HG03342 (cell line): ENCODE measurements at regions not wholly inside any gene's neighbourhood (a gene's known extent, or its start where the extent isn't known, plus 50 kb on each side); places are given as distances from the start of the nearest gene placed in this dataset.
"Not testable (repeated sequence)": the region's sequence is repeated elsewhere in the genome, so short reads cannot be mapped to it uniquely, and the experiment has no call there.

Experiments used
- ATAC-seq: cut with Tn5 transposase; IDR thresholded peaks from one replicate; pipeline ENCODE4 v1.9.1; 2021; ENCODE audit warnings: mild to moderate bottlenecking, moderate library complexity; ENCODE audit not compliant: unreplicated experiment

- no peak for ATAC-seq
These were observed 169.2 kb downstream of the SQOR start for GRCh38 chr15:45804028-45804427.

- no peak for ATAC-seq
These were observed 175.4 kb downstream of the SQOR start for GRCh38 chr15:45810201-45810600.

GRCh38 chr15:45812200-45812599, 177.4 kb downstream of the SQOR start:
- ATAC-seq: no peak

- ATAC-seq: not testable (repeated sequence)
These were observed 182.7 kb downstream of the SQOR start for GRCh38 chr15:45817578-45817977.

- ATAC-seq: no peak
These were observed 186.6 kb downstream of the SQOR start for GRCh38 chr15:45821390-45821789.

- not testable (repeated sequence) for ATAC-seq
These were observed 188.1 kb downstream of the SQOR start for GRCh38 chr15:45822968-45823367.

- ATAC-seq: no peak
These were observed 192.4 kb downstream of the SQOR start for GRCh38 chr15:45827275-45827674.

GRCh38 chr15:45827766-45828165, 192.9 kb downstream of the SQOR start:
- no peak for ATAC-seq

GRCh38 chr15:45829336-45830153, 194.7 kb downstream of the SQOR start:
- no peak for ATAC-seq

- ATAC-seq: no peak
These were observed 197.0 kb downstream of the SQOR start for GRCh38 chr15:45831787-45832186.

- no peak for ATAC-seq
These were observed 199.8 kb downstream of the SQOR start for GRCh38 chr15:45834622-45835021.

GRCh38 chr15:45842151-45842550, 207.3 kb downstream of the SQOR start:
- ATAC-seq: no peak

GRCh38 chr15:45847645-45848044, 212.8 kb downstream of the SQOR start:
- no peak for ATAC-seq

- no peak for ATAC-seq
These were observed 214.3 kb downstream of the SQOR start for GRCh38 chr15:45849136-45849535.

GRCh38 chr15:45854455-45855202, 219.8 kb downstream of the SQOR start:
- no peak for ATAC-seq

- no peak for ATAC-seq
These were observed 220.5 kb downstream of the SQOR start for GRCh38 chr15:45855210-45855906.

GRCh38 chr15:45855907-45856579, 221.2 kb downstream of the SQOR start:
- no peak for ATAC-seq

GRCh38 chr15:45857291-45857690, 222.5 kb downstream of the SQOR start:
- no peak for ATAC-seq

GRCh38 chr15:45858491-45858890, 223.7 kb downstream of the SQOR start:
- no peak for ATAC-seq

GRCh38 chr15:45862034-45862433, 227.2 kb downstream of the SQOR start:
- ATAC-seq: no peak
